Adipocyte (in vitro differentiated cells): ENCODE measurements at regions not wholly inside any gene's neighbourhood (a gene's known extent, or its start where the extent isn't known, plus 50 kb on each side); places are given as distances from the start of the nearest gene placed in this dataset.

Source experiments
- DNase-seq: peaks from one replicate; pipeline ENCODE4 v3.0.0-alpha.2; 2015; ENCODE audit warnings: low read depth
- H3K27me3 ChIP-seq: replicated peaks from 2 replicates; pipeline ENCODE4 v1.7.0; 2013; ENCODE audit warnings: mild to moderate bottlenecking, low read length, moderate library complexity; ENCODE audit not compliant: control insufficient read depth, insufficient read depth
- H3K36me3 ChIP-seq: 2 replicates; pipeline ENCODE4 v1.7.0; 2013; ENCODE audit warnings: low read length, mild to moderate bottlenecking, moderate library complexity; ENCODE audit not compliant: control insufficient read depth, insufficient read depth, severe bottlenecking
- H3K4me1 ChIP-seq: 2 replicates; pipeline ENCODE4 v1.7.0; 2013; ENCODE audit warnings: mild to moderate bottlenecking, low read length, moderate library complexity; ENCODE audit not compliant: control insufficient read depth, insufficient read depth
- H3K4me3 ChIP-seq: 2 replicates; pipeline ENCODE4 v1.7.0; 2013; ENCODE audit warnings: mild to moderate bottlenecking, low read length, moderate library complexity
- H3K9ac ChIP-seq: 2 replicates; pipeline ENCODE4 v1.7.0; 2013; ENCODE audit warnings: mild to moderate bottlenecking, low read length, moderate library complexity
- H3K9me3 ChIP-seq: 2 replicates; pipeline ENCODE4 v1.7.0; 2013; ENCODE audit warnings: mild to moderate bottlenecking, low read length, moderate library complexity; ENCODE audit not compliant: control insufficient read depth

DNA sequence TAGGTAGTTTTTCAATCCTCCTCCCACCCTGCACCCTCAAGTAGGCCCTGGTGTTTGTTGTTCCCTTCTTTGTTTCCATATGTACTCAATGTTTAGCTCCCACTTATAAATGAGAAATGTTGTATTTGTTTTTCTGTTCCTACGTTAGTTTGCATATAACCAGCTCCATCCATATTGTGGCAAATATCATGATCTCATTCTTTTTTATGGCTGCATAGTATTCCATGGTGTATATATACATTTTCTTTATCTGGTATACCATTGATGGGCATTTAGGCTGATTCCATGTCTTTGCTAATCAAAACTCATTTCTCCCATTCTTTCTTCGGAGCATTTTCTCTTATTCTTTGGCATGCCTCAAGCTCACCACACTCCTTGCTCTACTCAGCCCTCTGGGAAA lies 789.6 kb upstream of the KCND2 start:
- no peak for DNase-seq
- Histone ChIP-seq H3K27me3 (no peaks in the 10 kb centered on the region), H3K4me1 (no peaks in the 10 kb centered on the region), H3K9ac (no peak overlapping the region), H3K36me3 (no peaks in the 10 kb centered on the region), H3K9me3 (no peaks in the 10 kb centered on the region), H3K4me3 (no peak overlapping the region)

GRCh38 chr7:119514326-119514725 lies 758.6 kb upstream of the KCND2 start:
- H3K9ac ChIP-seq, result no peak overlapping the region
- no peaks in the 10 kb centered on the region for H3K9me3 ChIP-seq
- H3K36me3 ChIP-seq, result no peaks in the 10 kb centered on the region
- H3K4me1 ChIP-seq, result no peaks in the 10 kb centered on the region
- H3K27me3 ChIP-seq, result no peaks in the 10 kb centered on the region
- DNase-seq, result no peak
- H3K4me3 ChIP-seq, result no peak overlapping the region

GRCh38 chr7:119515214-119515613 lies 757.8 kb upstream of the KCND2 start:
- Histone ChIP-seq H3K4me3 (no peak overlapping the region), H3K36me3 (no peaks in the 10 kb centered on the region), H3K9me3 (no peaks in the 10 kb centered on the region), H3K4me1 (no peaks in the 10 kb centered on the region), H3K9ac (no peak overlapping the region), H3K27me3 (no peaks in the 10 kb centered on the region)
- no peak for DNase-seq

DNA sequence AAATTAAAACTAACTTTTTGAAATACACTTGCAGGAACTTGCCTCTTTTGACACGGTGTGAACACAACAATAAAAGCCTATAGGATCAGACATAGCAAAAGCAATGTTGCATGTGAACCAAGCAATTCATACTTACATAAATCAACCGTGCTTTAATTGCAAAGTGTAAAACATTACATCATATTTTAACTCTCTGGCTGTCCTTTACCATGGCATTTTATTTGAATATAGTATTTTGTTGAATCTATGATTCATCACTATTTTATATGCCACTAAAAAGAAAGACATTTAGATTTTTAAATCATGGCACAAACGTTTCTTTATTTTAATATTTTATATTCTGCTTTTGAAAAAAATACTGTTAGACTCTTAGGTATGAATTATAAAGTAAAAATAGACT lies 757.0 kb upstream of the KCND2 start:
- H3K4me1 ChIP-seq, result no peaks in the 10 kb centered on the region
- no peak overlapping the region for H3K4me3 ChIP-seq
- no peaks in the 10 kb centered on the region for H3K9me3 ChIP-seq
- H3K36me3 ChIP-seq, result no peaks in the 10 kb centered on the region
- no peak overlapping the region for H3K9ac ChIP-seq
- no peaks in the 10 kb centered on the region for H3K27me3 ChIP-seq
- no peak for DNase-seq

DNA sequence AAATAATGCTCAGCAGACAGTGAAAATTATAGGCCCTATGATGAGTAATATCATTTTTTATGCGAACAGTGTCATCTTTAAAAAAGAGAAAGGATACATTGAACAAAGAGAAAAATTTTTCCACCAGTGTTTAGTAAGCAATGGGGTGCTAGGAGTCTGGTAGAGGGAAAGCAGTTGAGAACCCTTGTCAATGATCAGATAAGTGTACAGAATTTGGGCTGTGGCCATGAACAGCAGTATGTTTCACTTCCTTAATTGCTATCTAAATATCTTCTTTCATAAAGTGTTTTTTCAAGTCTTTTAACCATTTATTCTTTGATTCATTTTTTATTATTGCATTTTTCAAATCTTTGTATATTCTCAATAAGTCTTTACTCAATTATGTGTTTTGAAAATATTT lies 750.7 kb upstream of the KCND2 start:
- H3K4me3 ChIP-seq, result no peak overlapping the region
- no peaks in the 10 kb centered on the region for H3K4me1 ChIP-seq
- H3K9me3 ChIP-seq, result peaks cover 17% of the 10 kb centered on the region
- H3K36me3 ChIP-seq, result no peaks in the 10 kb centered on the region
- no peak for DNase-seq
- no peaks in the 10 kb centered on the region for H3K27me3 ChIP-seq
- no peak overlapping the region for H3K9ac ChIP-seq

DNA sequence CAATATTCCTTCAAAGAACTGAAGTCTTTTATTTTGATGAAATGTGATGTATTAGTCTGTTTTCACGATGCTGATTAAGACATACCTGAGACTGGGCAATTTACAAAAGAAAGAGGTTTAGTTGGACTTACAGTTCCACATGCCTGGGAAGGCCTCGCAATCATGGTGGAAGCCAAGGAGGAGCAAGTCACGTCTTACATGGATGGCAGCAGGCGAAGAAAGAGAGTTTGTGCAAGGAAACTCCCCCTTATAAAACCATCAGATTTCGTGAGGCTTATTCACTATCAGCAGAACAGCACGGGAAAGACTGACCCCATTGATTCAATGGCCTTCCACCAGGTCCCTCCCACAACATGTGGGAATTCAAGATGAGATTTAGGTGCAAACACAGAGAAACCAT lies 750.3 kb upstream of the KCND2 start:
- Histone ChIP-seq H3K9ac (no peak overlapping the region), H3K27me3 (no peaks in the 10 kb centered on the region), H3K4me3 (no peak overlapping the region), H3K4me1 (no peaks in the 10 kb centered on the region), H3K9me3 (peaks cover 17% of the 10 kb centered on the region), H3K36me3 (no peaks in the 10 kb centered on the region)
- no peak for DNase-seq

- H3K4me1 ChIP-seq, result peaks cover 5% of the 10 kb centered on the region
- H3K9ac ChIP-seq, result no peak overlapping the region
- H3K4me3 ChIP-seq, result no peak overlapping the region
- H3K36me3 ChIP-seq, result no peaks in the 10 kb centered on the region
- H3K9me3 ChIP-seq, result no peaks in the 10 kb centered on the region
- peak; percentile 0 for DNase-seq
- H3K27me3 ChIP-seq, result no peaks in the 10 kb centered on the region
These were observed 727.9 kb upstream of the KCND2 start for GRCh38 chr7:119545118-119545517.

DNA sequence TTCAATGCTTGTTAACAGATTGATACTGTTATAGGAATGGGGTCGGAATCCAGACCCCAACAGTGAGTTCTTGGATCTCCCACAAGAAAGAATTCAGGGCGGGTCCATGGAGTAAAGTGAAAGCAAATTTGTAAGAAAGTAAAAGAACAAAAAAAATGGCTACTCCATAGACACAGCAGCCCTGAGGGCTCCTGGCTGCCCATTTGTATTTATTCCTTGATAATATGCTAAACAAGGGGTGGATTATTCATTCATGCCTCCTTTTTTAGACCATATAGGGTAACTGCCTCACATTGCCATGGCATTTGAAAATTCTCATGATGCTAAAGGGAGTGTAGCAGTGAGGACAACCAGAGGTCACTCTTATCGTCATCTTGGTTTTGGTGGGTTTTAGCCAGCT lies 717.2 kb upstream of the KCND2 start:
- no peaks in the 10 kb centered on the region for H3K36me3 ChIP-seq
- DNase-seq, result no peak
- no peaks in the 10 kb centered on the region for H3K4me1 ChIP-seq
- H3K4me3 ChIP-seq, result no peak overlapping the region
- no peaks in the 10 kb centered on the region for H3K9me3 ChIP-seq
- H3K9ac ChIP-seq, result no peak overlapping the region
- H3K27me3 ChIP-seq, result no peaks in the 10 kb centered on the region

- H3K27me3 ChIP-seq, result no peaks in the 10 kb centered on the region
- no peak overlapping the region for H3K9ac ChIP-seq
- no peaks in the 10 kb centered on the region for H3K36me3 ChIP-seq
- DNase-seq, result no peak
- H3K9me3 ChIP-seq, result no peaks in the 10 kb centered on the region
- H3K4me3 ChIP-seq, result no peak overlapping the region
- no peaks in the 10 kb centered on the region for H3K4me1 ChIP-seq
These were observed 716.5 kb upstream of the KCND2 start for GRCh38 chr7:119556436-119556835.

GRCh38 chr7:119561751-119562150 lies 711.2 kb upstream of the KCND2 start:
- Histone ChIP-seq H3K27me3 (no peaks in the 10 kb centered on the region), H3K36me3 (no peaks in the 10 kb centered on the region), H3K9me3 (peaks cover 6% of the 10 kb centered on the region), H3K9ac (no peak overlapping the region), H3K4me3 (no peak overlapping the region), H3K4me1 (no peaks in the 10 kb centered on the region)
- DNase-seq, result no peak

DNA sequence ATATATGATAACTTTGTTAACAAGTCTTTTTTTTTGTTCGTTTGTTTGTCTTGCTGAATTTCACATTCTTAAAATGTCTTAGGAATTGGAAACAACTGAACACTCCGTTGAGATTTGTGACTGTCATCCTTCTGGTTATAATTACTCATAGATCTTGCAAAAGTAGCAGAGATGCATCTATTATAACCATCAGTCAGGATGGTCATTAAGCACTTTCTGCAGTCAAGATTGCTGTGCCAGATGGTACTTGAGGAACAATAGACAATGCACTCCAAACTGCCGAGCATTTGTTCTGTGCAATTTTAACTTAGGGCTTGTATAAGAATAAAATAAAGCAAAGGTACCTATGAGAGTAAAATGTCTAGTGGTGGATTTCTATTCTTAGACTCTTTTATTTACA lies 710.1 kb upstream of the KCND2 start:
- Histone ChIP-seq H3K4me1 (no peaks in the 10 kb centered on the region), H3K27me3 (no peaks in the 10 kb centered on the region), H3K9me3 (peaks cover 6% of the 10 kb centered on the region), H3K36me3 (no peaks in the 10 kb centered on the region), H3K9ac (no peak overlapping the region), H3K4me3 (no peak overlapping the region)
- DNase-seq, result no peak

- no peak overlapping the region for H3K9ac ChIP-seq
These were observed 701.3 kb upstream of the KCND2 start for GRCh38 chr7:119571666-119572065.

More at GRCh38 chr7:119571666-119572065, 701.3 kb upstream of the KCND2 start:
- no peaks in the 10 kb centered on the region for H3K36me3 ChIP-seq
- no peaks in the 10 kb centered on the region for H3K27me3 ChIP-seq
- H3K9me3 ChIP-seq, result no peaks in the 10 kb centered on the region
- H3K4me1 ChIP-seq, result no peaks in the 10 kb centered on the region
- DNase-seq, result no peak
- H3K4me3 ChIP-seq, result no peak overlapping the region
